SU-DHL-6 (cell line): ENCODE measurements at regions not wholly inside any gene's neighbourhood (a gene's known extent, or its start where the extent isn't known, plus 50 kb on each side); places are given as distances from the start of the nearest gene placed in this dataset.

ENCODE experiments used
- H2AFZ ChIP-seq: fragments of 200-600 bp; sonication (generic); 2 replicates; pipeline ENCODE4 v1.6.1; 2014; ENCODE audit warnings: low read depth, mild to moderate bottlenecking, moderate library complexity, mixed read lengths, antibody characterized with exemption, low read length; ENCODE audit not compliant: severe bottlenecking
- H3F3A ChIP-seq: fragments of 200-600 bp; shearing (Covaris generic); 2 replicates; pipeline ENCODE4 v1.6.0; 2016; ENCODE audit warnings: antibody characterized with exemption, mild to moderate bottlenecking; ENCODE audit not compliant: insufficient read depth
- H3K27ac ChIP-seq: fragments of 200-600 bp; sonication (generic); 2 replicates; pipeline ENCODE4 v1.5.1; 2016; ENCODE audit warnings: low read depth, mild to moderate bottlenecking, low read length, moderate library complexity, mixed read lengths
- H3K27me3 ChIP-seq: fragments of 200-600 bp; sonication (generic), shearing (Covaris generic); 2 replicates; pipeline ENCODE4 v1.6.0; 2014; ENCODE audit warnings: mild to moderate bottlenecking, low read length
- H3K36me3 ChIP-seq: fragments of 200-600 bp; sonication (generic); 2 replicates; pipeline ENCODE4 v1.6.1; 2014; ENCODE audit warnings: mild to moderate bottlenecking, low read length, mixed read lengths
- H3K4me2 ChIP-seq: fragments of 300-600, 200-600 bp; shearing (Covaris generic), sonication (generic); 2 replicates; pipeline ENCODE4 v1.6.0; 2014; ENCODE audit warnings: low read length, low read depth, mild to moderate bottlenecking; ENCODE audit not compliant: poor library complexity, severe bottlenecking
- H3K4me3 ChIP-seq: fragments of 200-600 bp; sonication (generic); 2 replicates; pipeline ENCODE4 v1.5.1; 2014; ENCODE audit warnings: antibody characterized with exemption, low read length, mild to moderate bottlenecking, mixed read lengths; ENCODE audit not compliant: insufficient read depth, poor library complexity, severe bottlenecking
- H3K79me2 ChIP-seq: fragments of 200-600 bp; sonication (generic); 2 replicates; pipeline ENCODE4 v1.6.1; 2014; ENCODE audit warnings: mild to moderate bottlenecking, low read length, moderate library complexity; ENCODE audit not compliant: insufficient read depth
- H3K9ac ChIP-seq: fragments of 200-600 bp; sonication (generic); 2 replicates; pipeline ENCODE4 v1.7.0; 2014; ENCODE audit warnings: mild to moderate bottlenecking, low read length
- H3K9me2 ChIP-seq: fragments of 200-600 bp; sonication (generic); replicated peaks from 2 replicates; pipeline ENCODE4 v1.6.1; 2014; ENCODE audit warnings: low read length; ENCODE audit not compliant: insufficient read depth
- H3K9me3 ChIP-seq: fragments of 200-600 bp; sonication (generic); 2 replicates; pipeline ENCODE4 v1.6.1; 2014; ENCODE audit warnings: low read length, mixed read lengths; ENCODE audit not compliant: insufficient read depth
- H4K20me1 ChIP-seq: fragments of 200-600 bp; sonication (generic); 2 replicates; pipeline ENCODE4 v1.6.1; 2014; ENCODE audit warnings: low read depth, mild to moderate bottlenecking, antibody characterized with exemption, low read length, moderate library complexity, mixed read lengths
- CTCF ChIP-seq: fragments of 200-600 bp; sonication (generic); IDR thresholded peaks from one replicate; pipeline ENCODE4 v1.5.1; 2017; ENCODE audit warnings: antibody characterized with exemption, mild to moderate bottlenecking, low read length, moderate library complexity; ENCODE audit not compliant: insufficient read depth, poor library complexity, severe bottlenecking
- EZH2phosphoT487 ChIP-seq: fragments of 200-600 bp; sonication (generic), shearing (Covaris generic); conservative IDR thresholded peaks from 2 replicates; pipeline ENCODE4 v1.6.1; 2018; ENCODE audit warnings: mild to moderate bottlenecking, antibody characterized with exemption, low read length, moderate library complexity, mixed read lengths

- H3K4me3 ChIP-seq = no peak overlapping the region
- no peaks in the 10 kb centered on the region for H3K9me3 ChIP-seq
- no peak overlapping the region for H3K4me2 ChIP-seq
- H2AFZ ChIP-seq = no peak overlapping the region
- H4K20me1 ChIP-seq = no peaks in the 10 kb centered on the region
- TF ChIP-seq CTCF (no peak), EZH2phosphoT487 (no peak)
- no peaks in the 10 kb centered on the region for H3F3A ChIP-seq
- no peaks in the 10 kb centered on the region for H3K9me2 ChIP-seq
- no peak overlapping the region for H3K9ac ChIP-seq
- H3K27me3 ChIP-seq = no peaks in the 10 kb centered on the region
- no peak overlapping the region for H3K27ac ChIP-seq
- H3K36me3 ChIP-seq = no peaks in the 10 kb centered on the region
- no peaks in the 10 kb centered on the region for H3K79me2 ChIP-seq
Observed at GRCh38 chr5:60510049-60510448, 189.9 kb downstream of the DEPDC1B start.

GRCh38 chr5:60509519-60509918 is 190.4 kb downstream of the DEPDC1B start:
- H3K9ac ChIP-seq = no peak overlapping the region
- H3K4me2 ChIP-seq = no peak overlapping the region
- no peaks in the 10 kb centered on the region for H3F3A ChIP-seq
- H4K20me1 ChIP-seq = no peaks in the 10 kb centered on the region
- no peak overlapping the region for H3K27ac ChIP-seq
- TF ChIP-seq EZH2phosphoT487 = no peak
- TF ChIP-seq CTCF = no peak
- no peaks in the 10 kb centered on the region for H3K27me3 ChIP-seq
- no peak overlapping the region for H3K4me3 ChIP-seq
- H2AFZ ChIP-seq = no peak overlapping the region
- H3K9me3 ChIP-seq = no peaks in the 10 kb centered on the region
- H3K9me2 ChIP-seq = no peaks in the 10 kb centered on the region
- H3K36me3 ChIP-seq = no peaks in the 10 kb centered on the region
- no peaks in the 10 kb centered on the region for H3K79me2 ChIP-seq

- TF ChIP-seq CTCF = no peak
- no peak for TF ChIP-seq EZH2phosphoT487
- H3K79me2 ChIP-seq = no peaks in the 10 kb centered on the region
- H3K9me3 ChIP-seq = no peaks in the 10 kb centered on the region
- no peaks in the 10 kb centered on the region for H4K20me1 ChIP-seq
- H3K4me3 ChIP-seq = no peak overlapping the region
- H3F3A ChIP-seq = no peaks in the 10 kb centered on the region
- H3K9me2 ChIP-seq = no peaks in the 10 kb centered on the region
- no peak overlapping the region for H3K9ac ChIP-seq
- no peak overlapping the region for H2AFZ ChIP-seq
- no peak overlapping the region for H3K4me2 ChIP-seq
- H3K27ac ChIP-seq = no peak overlapping the region
- no peaks in the 10 kb centered on the region for H3K36me3 ChIP-seq
- H3K27me3 ChIP-seq = no peaks in the 10 kb centered on the region
Observed at GRCh38 chr5:60507687-60508086, 192.3 kb downstream of the DEPDC1B start.
